ENCODE measurements at regions not wholly inside any gene's neighbourhood (a gene's known extent, or its start where the extent isn't known, plus 50 kb on each side); places are given as distances from the start of the nearest gene placed in this dataset.

GRCh38 chr5:158461240-158461854 lies 602.4 kb upstream of the CLINT1 start (continued):
- TF ChIP-seq ZNF609 (CRISPR knock-in tag; IDR thresholded peaks at IDR 0.05; ENCODE audit: borderline replicate concordance) (peak; percentile 91), PREB (CRISPR knock-in tag; IDR thresholded peaks at IDR 0.05) (no peak), DPF2 (CRISPR knock-in tag; IDR thresholded peaks at IDR 0.05; ENCODE audit: borderline replicate concordance, low read depth) (peak; percentile 97), HNRNPK (IDR thresholded peaks at IDR 0.05; ENCODE audit: low read depth, low read length, poor library complexity, severe bottlenecking) (no peak), EP300 (IDR thresholded peaks at IDR 0.05; ENCODE audit: low read depth in 2 of 2, low read length in 2 of 2) (peak; percentile 77 to 98; a peak in 3 of 4 replicates), EP300 (CRISPR knock-in tag; IDR thresholded peaks at IDR 0.05; ENCODE audit: borderline replicate concordance) (peak; percentile 92), ZNF34 (CRISPR knock-in tag; IDR thresholded peaks at IDR 0.05; ENCODE audit: borderline replicate concordance) (no peak), ONECUT2 (CRISPR knock-in tag; IDR thresholded peaks at IDR 0.05) (no peak), RFX3 (CRISPR knock-in tag; IDR thresholded peaks at IDR 0.05) (peak; percentile 26; the same call in 1 of the 2 replicates), JARID2 (CRISPR knock-in tag; IDR thresholded peaks at IDR 0.05; ENCODE audit: insufficient replicate concordance) (no peak), MEIS1 (CRISPR knock-in tag; IDR thresholded peaks at IDR 0.05; ENCODE audit: borderline replicate concordance) (peak; percentile 73), MXD4 (CRISPR knock-in tag; IDR thresholded peaks at IDR 0.05) (peak; percentile 69; the same call in 1 of the 2 replicates), ZBTB10 (CRISPR knock-in tag; IDR thresholded peaks at IDR 0.05; ENCODE audit: borderline replicate concordance) (no peak), CBX1 (IDR thresholded peaks at IDR 0.05; ENCODE audit: low read depth) (peak; percentile 62), SRF (IDR thresholded peaks at IDR 0.05; ENCODE audit: low read depth, low read length) (no peak), GPBP1L1 (CRISPR knock-in tag; IDR thresholded peaks at IDR 0.05) (no peak), ZNF432 (CRISPR knock-in tag; IDR thresholded peaks at IDR 0.05; ENCODE audit: borderline replicate concordance) (no peak), HNRNPH1 (optimal IDR thresholded peaks at IDR 0.05; ENCODE audit: low read depth, low read length) (no peak)
